HEK293 (cell line): ENCODE measurements at regions not wholly inside any gene's neighbourhood (a gene's known extent, or its start where the extent isn't known, plus 50 kb on each side); places are given as distances from the start of the nearest gene placed in this dataset.
"Not testable (repeated sequence)": the region's sequence is repeated elsewhere in the genome, so short reads cannot be mapped to it uniquely, and the experiment has no call there.

Source experiments
- CTCF ChIA-PET: fragments of 350-600 bp; formaldehyde crosslinking; extraction: SDS; loops from one replicate; lab custom pipeline; 2021; ENCODE audit warnings: antibody characterized with exemption; lab: Yijun Ruan, JAX
- POLR2A ChIA-PET: fragments of 300-600 bp; formaldehyde crosslinking; extraction: SDS; loops from one replicate; lab custom pipeline; 2020; ENCODE audit warnings: antibody characterized with exemption, inconsistent platforms; lab: Yijun Ruan, JAX
- H3K27ac ChIP-seq: fragments of 200-500 bp; sonication (Bioruptor generic); 2 replicates; pipeline ENCODE4 v1.5.1; 2014; ENCODE audit warnings: low read depth, low read length, control low read depth, inconsistent platforms; ENCODE audit errors: extremely low read depth
- H3K36me3 ChIP-seq, 2 experiments: fragments of 200-500 bp in 1 of 2; sonication (Bioruptor generic) in 1 of 2; 1 replicate in 1 of 2; 2 replicates in 1 of 2; pipeline ENCODE4 v1.5.1; 2014 to 2017; ENCODE audit warnings: inconsistent platforms in 2 of 2, low read length in 2 of 2; ENCODE audit not compliant: control insufficient read depth in 2 of 2, insufficient read depth in 1 of 2
- H3K4me1 ChIP-seq: fragments of 200-500 bp; sonication (Bioruptor generic); 2 replicates; pipeline ENCODE4 v1.5.1; 2014; ENCODE audit warnings: mild to moderate bottlenecking, low read length, inconsistent platforms; ENCODE audit not compliant: control insufficient read depth, insufficient read depth
- H3K4me3 ChIP-seq: 2 replicates; pipeline ENCODE4 v1.5.1; 2011; ENCODE audit warnings: low read depth, mild to moderate bottlenecking, control low read depth, low read length, moderate library complexity
- H3K9me3 ChIP-seq: fragments of 200-500 bp; sonication (Bioruptor generic); 2 replicates; pipeline ENCODE4 v1.5.1; 2014; ENCODE audit warnings: low read depth, low read length, inconsistent platforms; ENCODE audit not compliant: control insufficient read depth, insufficient read depth
- GLIS2 ChIP-seq: fragments of 450-650 bp; formaldehyde crosslinking; IDR thresholded peaks from 2 replicates; pipeline ENCODE4 v1.5.1; 2016; ENCODE audit warnings: missing biosample characterization, missing genetic modification characterization
- KLF16 ChIP-seq: fragments of 450-650 bp; formaldehyde crosslinking; IDR thresholded peaks from 2 replicates; pipeline ENCODE4 v1.5.1; 2017; ENCODE audit warnings: missing biosample characterization, missing genetic modification characterization
- SETDB1 ChIP-seq: IDR thresholded peaks from one replicate; pipeline ENCODE4 v1.6.1; 2017; ENCODE audit warnings: mild to moderate bottlenecking, low read length, moderate library complexity, mixed read lengths; ENCODE audit not compliant: insufficient read length
- ZBTB10 ChIP-seq: fragments of 450-650 bp; formaldehyde crosslinking; IDR thresholded peaks from 2 replicates; pipeline ENCODE4 v1.5.1; 2016; ENCODE audit warnings: missing biosample characterization, missing genetic modification characterization
- ZNF148 ChIP-seq: fragments of 450-650 bp; formaldehyde crosslinking; IDR thresholded peaks from 2 replicates; pipeline ENCODE4 v1.5.0; 2017; ENCODE audit warnings: missing biosample characterization, missing genetic modification characterization, borderline replicate concordance
- ZNF16 ChIP-seq: fragments of 450-650 bp; formaldehyde crosslinking; IDR thresholded peaks from 2 replicates; pipeline ENCODE4 v1.5.1; 2016; ENCODE audit warnings: low read depth, missing biosample characterization, missing genetic modification characterization
- ZNF211 ChIP-seq: fragments of 450-650 bp; formaldehyde crosslinking; IDR thresholded peaks from 2 replicates; pipeline ENCODE4 v1.5.1; 2016; ENCODE audit warnings: low read depth, missing biosample characterization, missing genetic modification characterization
- ZNF214 ChIP-seq: fragments of 450-650 bp; formaldehyde crosslinking; IDR thresholded peaks from 2 replicates; pipeline ENCODE4 v1.5.1; 2017; ENCODE audit warnings: missing biosample characterization, mild to moderate bottlenecking, missing genetic modification characterization, borderline replicate concordance
- ZNF23 ChIP-seq: fragments of 450-650 bp; formaldehyde crosslinking; IDR thresholded peaks from 2 replicates; pipeline ENCODE4 v1.5.1; 2016; ENCODE audit warnings: missing biosample characterization, missing genetic modification characterization, borderline replicate concordance
- ZNF302 ChIP-seq: fragments of 450-650 bp; formaldehyde crosslinking; IDR thresholded peaks from 2 replicates; pipeline ENCODE4 v1.5.1; 2016; ENCODE audit warnings: missing biosample characterization, missing genetic modification characterization, low read depth
- ZNF548 ChIP-seq: fragments of 450-650 bp; formaldehyde crosslinking; IDR thresholded peaks from 2 replicates; pipeline ENCODE4 v1.5.1; 2016; ENCODE audit warnings: missing biosample characterization, missing genetic modification characterization
- ZNF560 ChIP-seq: fragments of 450-650 bp; formaldehyde crosslinking; IDR thresholded peaks from 2 replicates; pipeline ENCODE4 v1.5.1; 2017; ENCODE audit warnings: missing biosample characterization, missing genetic modification characterization, borderline replicate concordance
- ZNF596 ChIP-seq: fragments of 450-650 bp; IDR thresholded peaks from 2 replicates; pipeline ENCODE4 v1.5.0; 2018; ENCODE audit warnings: missing biosample characterization, mild to moderate bottlenecking, missing genetic modification characterization, moderate library complexity
- ZNF629 ChIP-seq: fragments of 450-650 bp; formaldehyde crosslinking; IDR thresholded peaks from 2 replicates; pipeline ENCODE4 v1.5.1; 2017; ENCODE audit warnings: missing biosample characterization, missing genetic modification characterization
- ZNF654 ChIP-seq: fragments of 450-650 bp; formaldehyde crosslinking; IDR thresholded peaks from 2 replicates; pipeline ENCODE4 v1.5.1; 2016; ENCODE audit warnings: low read depth, missing biosample characterization, missing genetic modification characterization
- ZNF660 ChIP-seq: fragments of 450-650 bp; IDR thresholded peaks from 2 replicates; pipeline ENCODE4 v1.5.1; 2018; ENCODE audit warnings: missing biosample characterization, mild to moderate bottlenecking, missing genetic modification characterization
- ZNF785 ChIP-seq: fragments of 450-650 bp; formaldehyde crosslinking; IDR thresholded peaks from 2 replicates; pipeline ENCODE4 v1.5.1; 2016; ENCODE audit warnings: missing biosample characterization, missing genetic modification characterization
- ZSCAN23 ChIP-seq: fragments of 450-650 bp; formaldehyde crosslinking; IDR thresholded peaks from 2 replicates; pipeline ENCODE4 v1.5.1; 2016; ENCODE audit warnings: missing biosample characterization, missing genetic modification characterization

- TF ChIP-seq SETDB1 (no peak), ZNF302 (tag by site-specific recombination) (no peak), KLF16 (tag by site-specific recombination) (no peak), ZNF214 (tag by site-specific recombination) (no peak), ZNF211 (no peak), ZNF548 (tag by site-specific recombination) (no peak), ZNF16 (tag by site-specific recombination) (no peak), ZNF654 (tag by site-specific recombination) (no peak), GLIS2 (tag by site-specific recombination) (no peak), ZNF785 (tag by site-specific recombination) (no peak), ZNF23 (tag by site-specific recombination) (no peak), ZNF660 (tag by site-specific recombination) (no peak), ZNF629 (no peak), ZNF596 (no peak), ZNF148 (tag by site-specific recombination) (no peak), ZSCAN23 (tag by site-specific recombination) (no peak), ZNF560 (tag by site-specific recombination) (no peak), ZBTB10 (no peak)
- TF ChIP-seq, all 188 proteins: peak for 0
- ChIA-PET POLR2A (no interaction called here), CTCF (no interaction called here)
- no peak overlapping the region for H3K27ac ChIP-seq
- no peaks in the 10 kb centered on the region for H3K36me3 ChIP-seq
- no peaks in the 10 kb centered on the region for H3K4me1 ChIP-seq
- no peak overlapping the region for H3K4me3 ChIP-seq
- H3K9me3 ChIP-seq: no peaks in the 10 kb centered on the region
Observed at GRCh38 chrX:1086444-1087409, 125.7 kb downstream of the CRLF2 start.

GRCh38 chrX:1085871-1086270 is 126.6 kb downstream of the CRLF2 start:
- H3K36me3 ChIP-seq, POLR2A ChIA-PET, H3K4me1 ChIP-seq, H3K4me3 ChIP-seq, CTCF ChIA-PET, H3K9me3 ChIP-seq, H3K27ac ChIP-seq: not testable (repeated sequence)
